NCI-H345 treated with DMSO at 0.1 percent for 48 hours (cell line): ENCODE measurements at regions not wholly inside any gene's neighbourhood (a gene's known extent, or its start where the extent isn't known, plus 50 kb on each side); places are given as distances from the start of the nearest gene placed in this dataset.

Source experiments
- DNase-seq: peaks from one replicate; lab custom pipeline; 2025; ENCODE audit not compliant: unreplicated experiment; lab: John Stamatoyannopoulos, UW

DNA sequence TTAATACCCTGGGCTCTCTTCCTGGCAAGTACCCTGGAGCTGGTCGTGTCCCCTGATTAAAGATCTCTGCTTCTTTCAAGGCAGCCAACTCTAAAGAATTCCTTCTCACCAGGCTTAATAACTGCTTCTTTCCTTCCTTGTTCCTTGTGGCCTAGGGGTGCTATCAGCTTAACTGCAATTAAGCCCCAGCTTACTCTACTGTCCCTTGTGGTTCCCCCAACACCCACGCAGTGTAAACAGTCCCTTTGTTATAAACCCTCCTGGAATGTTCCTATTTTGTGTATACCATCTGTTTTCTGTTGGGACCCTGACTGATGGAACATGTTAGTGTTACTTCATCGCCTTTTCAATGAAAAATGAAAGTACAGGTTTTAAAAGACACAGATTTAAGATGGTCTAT, 126.4 kb upstream of the KIRREL3 start:
- no peak for DNase-seq

DNA sequence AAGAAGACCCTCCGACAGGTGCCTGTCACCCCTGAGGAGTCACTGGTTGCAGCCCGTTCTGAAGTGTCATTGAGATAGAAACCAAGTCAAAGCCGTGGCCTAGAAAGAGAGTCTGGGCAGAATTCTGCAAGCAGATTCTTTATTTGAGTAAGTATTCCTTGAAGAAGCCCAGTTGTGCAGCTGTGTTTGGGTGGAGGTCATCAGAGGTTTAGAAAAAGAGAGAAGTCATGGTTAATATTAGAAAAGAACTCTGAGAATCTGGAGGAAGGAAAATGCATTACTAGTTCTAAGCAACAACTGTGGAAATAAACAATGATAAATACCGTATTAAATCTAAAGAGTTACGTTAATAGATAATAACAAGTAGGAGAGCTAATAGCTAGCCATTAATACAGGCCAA, 118.8 kb upstream of the KIRREL3 start:
- no peak for DNase-seq

DNA sequence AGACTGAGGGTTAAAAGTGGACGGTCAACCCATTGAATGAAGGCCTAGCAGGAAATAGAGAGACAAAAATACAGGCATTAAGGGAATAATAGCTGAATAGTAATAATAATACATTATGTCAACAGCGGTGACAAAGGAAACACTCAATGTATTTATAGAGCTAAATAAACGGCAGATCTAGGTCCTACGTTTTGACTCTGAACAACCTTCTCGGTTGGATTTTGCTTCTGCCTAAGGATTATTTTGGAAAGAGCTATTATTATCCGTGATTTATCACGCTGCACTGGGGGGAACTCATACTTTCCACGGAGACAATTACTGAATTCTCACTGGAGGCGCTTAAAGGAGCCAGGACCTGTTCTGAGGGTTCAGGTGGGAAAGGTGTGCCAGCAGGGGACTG, 118.2 kb upstream of the KIRREL3 start:
- no peak for DNase-seq

DNA sequence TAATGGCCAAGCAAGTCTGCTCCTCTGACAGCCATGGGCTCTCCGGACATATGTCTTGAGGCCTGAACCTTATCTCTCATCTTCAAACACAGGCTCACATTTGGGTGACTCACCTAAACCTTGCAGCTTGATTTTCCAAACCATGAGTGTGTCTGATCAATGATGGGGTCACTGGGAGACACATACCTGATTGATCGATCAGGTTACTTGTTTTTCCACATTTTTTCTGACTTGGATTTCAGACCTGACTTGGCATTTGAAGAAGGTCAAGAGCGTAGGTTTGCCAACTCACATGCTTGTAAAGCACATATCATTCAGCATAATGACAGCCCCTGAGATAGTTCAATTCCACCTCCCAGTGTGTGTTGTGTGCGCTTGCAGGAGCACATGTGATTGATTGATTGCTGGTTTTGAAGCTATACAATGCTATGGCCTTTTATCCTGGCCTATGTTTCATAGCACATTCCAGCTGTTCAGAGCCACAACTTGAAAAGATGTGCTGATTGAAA, 116.7 kb upstream of the KIRREL3 start:
- DNase-seq: no peak

DNA sequence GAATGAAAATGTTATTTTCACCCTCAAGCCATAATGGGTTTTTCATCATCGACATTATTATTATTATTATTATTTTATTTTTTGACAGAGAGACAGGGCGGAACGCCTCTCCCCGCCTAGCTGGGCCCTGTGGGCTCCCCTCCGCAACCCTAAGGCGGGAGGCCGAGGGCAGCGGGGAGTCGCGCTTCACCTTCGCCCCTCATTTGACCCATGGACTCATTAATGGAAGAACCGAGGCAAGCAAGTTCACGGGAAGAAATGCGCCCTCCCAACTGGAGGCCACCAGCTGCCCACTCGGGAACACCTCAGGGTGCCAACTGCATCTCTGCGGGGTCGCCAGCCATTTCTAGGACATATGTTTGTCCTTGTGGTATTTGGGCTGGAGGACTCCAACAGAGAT, 115.3 kb upstream of the KIRREL3 start:
- no peak for DNase-seq

DNA sequence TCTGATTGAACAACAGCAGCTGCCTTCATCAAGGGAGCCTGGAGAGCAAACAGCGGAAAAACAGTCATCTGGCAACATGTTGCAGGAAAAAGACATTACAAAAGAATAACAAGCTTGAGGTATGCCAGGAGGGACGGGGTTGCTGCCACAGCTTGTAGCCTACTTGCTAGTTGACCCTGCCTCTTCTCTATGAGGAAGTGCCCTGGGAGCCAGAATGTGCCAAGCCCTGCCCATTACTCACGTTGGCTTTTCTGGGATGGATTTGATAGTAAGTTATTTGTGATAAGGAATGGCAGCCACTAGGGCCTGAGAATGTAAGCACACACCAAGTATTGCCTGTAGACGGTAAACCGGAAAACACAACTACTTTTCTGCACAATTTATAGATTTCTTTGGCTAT, 113.5 kb upstream of the KIRREL3 start:
- DNase-seq: no peak

DNA sequence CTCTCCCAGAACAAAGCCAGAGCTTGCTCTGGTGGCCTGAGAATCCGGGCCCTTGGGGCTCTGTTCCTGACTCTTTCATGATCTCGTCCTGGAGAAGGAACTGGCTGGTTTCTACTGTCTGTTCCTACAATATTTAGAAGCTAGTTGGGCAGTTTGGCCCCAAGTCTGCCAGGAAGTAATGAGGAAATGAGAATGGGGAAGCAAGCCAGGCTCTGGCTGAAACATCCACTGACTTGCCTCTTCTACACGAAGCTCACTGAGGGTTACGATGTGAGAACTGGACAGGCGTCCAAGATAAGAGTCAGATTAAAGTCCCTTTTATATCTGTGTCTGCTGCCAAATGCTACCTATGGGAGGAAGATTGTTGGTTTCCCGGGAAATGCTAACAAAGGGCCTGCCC, 110.0 kb upstream of the KIRREL3 start:
- no peak for DNase-seq

DNA sequence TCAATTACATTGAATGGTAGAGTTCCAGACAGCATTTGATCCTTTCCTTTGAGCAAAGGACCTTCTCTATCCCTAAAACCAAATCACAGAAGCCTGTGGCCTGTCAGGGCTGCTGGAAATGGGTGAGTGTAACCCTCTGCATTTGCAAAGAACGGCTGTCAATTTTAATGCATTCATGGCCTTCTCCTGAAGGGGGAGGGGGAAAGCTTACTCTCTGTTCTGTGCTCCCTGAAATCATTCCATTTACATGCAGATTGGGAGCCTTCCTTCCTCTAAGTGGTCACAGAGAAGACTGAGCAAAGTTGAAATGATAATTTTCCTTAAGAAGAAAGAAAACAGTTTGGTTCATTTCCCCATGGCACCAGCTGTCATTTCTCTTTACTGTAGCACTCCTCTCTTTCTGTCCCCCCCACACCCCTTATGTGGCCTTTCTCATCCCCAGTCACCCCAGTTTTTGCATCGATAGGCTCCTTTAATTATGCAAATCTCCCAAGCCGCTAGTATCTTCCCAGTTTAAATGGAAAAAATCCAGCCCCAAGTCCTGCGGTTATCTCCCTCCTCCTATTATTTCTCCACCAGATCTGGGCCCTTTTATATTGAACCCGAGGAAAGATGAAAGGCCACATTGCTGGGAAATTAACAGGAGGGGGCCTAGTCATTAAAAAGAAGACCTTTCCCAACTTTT, 109.4 kb upstream of the KIRREL3 start:
- no peak for DNase-seq

DNA sequence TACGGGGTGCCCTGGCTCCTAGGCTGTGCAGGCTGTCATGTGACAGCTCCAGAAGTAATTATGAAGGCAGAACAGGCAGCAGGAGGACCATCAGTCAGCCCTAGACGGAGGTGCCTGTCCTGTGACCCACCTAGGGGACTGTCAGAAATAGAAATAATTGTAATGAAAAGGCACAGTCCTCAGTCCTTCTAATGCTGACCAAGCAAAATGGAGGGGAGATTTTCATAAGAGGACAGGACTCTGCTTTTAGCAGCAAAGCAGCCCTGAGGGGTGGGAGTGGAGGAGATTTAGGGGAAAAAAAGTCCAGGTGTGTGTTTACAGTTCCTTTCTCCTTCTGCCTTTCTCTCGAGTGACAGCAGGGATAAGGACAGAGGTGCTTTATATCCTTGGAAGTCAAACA, 108.3 kb upstream of the KIRREL3 start:
- DNase-seq: no peak

DNA sequence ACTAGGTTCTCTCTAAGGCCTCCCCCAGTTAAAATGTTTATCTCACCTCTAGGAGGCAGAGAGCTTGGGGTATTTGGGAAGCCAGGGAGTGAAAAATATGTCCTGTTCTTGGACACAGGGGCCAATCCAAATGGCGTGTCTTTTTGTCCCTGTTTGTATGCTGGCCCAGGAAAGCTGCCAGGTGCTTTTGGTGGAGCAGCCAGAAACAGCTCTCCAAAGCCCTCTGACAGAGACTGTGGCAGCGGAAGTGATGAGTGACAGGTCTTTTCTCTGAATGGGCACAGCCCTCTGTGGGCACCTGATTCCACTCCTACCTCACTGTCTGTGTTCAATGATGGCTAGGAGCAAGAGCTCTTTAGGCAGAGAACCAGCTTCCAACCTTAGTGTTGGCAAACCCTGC, 106.4 kb upstream of the KIRREL3 start:
- DNase-seq: peak; percentile 82

DNA sequence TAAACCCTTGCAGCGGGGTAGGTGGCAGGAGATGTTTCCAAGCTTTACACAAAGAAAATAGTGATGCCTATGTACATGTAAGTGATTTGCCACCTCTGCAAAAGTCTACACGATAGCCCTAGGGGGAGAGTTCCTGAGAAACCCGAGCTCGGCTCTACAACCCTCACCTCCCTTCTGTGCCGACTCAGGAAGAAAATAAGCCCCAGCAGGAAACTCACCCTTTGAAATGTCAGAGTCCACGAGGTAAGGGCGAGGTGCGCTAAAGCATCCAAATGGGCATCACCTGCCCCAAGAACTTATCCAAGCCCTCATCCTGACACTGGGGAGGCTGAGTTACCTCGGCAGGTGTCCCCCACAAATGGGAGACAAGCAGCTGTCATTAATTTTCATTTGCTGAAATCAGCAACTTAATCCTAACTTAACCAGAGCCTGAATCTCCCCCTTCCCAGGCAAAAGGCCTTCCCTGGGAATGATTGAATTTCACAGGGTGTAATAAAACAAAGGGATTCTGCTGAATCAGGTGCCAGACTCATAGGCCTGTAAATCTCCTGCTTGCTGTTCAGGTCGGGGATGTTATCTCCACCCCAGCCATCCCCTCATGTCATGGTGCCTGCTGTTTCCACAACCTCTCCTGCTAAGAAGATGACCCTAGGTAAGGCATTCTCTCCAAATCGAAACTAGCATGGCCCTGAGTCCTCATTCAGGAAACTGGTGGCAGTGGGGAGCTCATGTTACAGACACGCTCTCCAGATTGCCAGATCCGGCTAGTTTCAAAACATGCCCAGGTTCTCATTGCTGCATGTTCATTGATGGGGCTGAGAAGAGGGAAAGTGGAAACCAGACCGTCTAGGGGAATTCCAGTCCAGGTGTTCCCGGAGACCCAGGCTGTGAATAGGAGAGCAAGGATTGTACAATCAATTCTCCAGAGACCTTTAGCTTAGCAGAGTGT, 105.3 kb upstream of the KIRREL3 start:
- peak; percentile 98 for DNase-seq

DNA sequence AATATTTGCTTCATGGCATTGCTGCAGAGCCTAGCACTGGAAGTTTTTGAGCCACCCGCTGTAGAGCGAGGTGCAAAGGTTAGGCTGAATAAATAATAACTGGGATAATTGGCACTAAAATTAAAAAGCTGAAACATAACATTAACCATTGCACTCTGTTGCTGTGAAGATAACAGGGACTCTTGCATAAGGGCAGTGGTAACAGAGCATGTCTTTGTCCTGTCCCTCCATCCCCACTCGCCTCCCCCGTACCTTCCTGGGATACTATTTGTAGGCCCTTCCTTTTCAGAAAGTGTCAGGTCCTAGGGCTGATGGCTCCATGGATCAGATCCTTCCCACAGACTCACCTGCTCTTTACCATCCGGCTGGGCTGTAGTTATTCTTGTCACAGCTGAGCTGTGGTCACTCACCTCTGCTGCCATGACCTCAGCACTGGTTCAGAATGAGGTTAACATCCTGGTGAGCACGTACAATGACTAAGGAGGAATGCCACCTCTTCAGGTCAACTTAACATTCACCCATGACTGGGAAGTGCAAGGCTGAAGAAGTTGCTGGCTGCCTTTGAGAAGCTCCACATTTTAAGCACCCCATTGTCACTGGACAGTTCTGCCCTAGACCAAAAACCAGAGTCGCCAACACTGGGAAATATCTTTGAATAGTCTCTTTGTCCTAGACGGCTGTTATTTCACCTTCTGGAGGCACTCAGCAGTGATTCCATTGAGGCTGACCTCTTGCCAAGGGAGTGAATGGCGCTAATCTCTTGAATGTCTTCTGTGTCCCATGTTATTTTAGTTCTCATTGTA, 103.2 kb upstream of the KIRREL3 start:
- no peak for DNase-seq

DNA sequence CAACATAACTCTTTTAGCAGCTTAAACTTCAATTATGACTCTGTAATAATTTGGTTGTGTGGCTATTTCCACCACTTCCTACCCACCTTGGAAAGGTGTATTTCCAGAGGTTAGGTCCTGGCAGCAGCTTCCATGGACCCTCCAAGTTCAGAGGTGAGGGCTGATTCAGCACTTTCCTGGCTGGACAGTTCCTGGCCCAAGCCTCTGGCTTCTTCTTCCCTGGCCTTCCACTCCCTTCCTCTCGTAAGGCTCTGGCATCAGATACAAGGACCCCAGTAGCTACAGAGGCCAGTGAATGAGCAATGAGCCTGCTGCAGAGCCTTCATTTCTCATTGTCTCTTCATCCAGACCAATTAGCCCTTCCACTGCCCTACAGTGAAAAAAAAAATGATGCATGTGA, 98.1 kb upstream of the KIRREL3 start:
- no peak for DNase-seq

DNA sequence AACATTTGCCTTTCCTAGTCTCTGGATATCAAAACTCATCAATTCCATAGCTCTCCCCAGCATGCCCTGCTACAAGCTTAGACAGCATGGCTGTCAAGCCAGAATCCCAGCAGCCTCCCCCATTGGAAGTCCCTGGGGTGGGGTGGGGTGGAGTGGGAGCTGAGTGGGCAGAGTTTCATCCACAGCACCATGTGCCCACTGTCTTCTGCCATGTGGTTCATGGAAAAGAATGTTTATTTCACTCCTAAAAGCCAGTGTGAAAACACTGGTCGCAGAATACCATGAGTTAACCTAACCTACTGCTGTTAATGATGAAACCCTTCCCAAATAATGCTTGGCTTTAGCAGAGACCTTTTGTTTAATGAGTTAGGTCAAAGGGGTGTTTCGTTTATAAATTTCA, 80.2 kb upstream of the KIRREL3 start:
- DNase-seq: no peak

DNA sequence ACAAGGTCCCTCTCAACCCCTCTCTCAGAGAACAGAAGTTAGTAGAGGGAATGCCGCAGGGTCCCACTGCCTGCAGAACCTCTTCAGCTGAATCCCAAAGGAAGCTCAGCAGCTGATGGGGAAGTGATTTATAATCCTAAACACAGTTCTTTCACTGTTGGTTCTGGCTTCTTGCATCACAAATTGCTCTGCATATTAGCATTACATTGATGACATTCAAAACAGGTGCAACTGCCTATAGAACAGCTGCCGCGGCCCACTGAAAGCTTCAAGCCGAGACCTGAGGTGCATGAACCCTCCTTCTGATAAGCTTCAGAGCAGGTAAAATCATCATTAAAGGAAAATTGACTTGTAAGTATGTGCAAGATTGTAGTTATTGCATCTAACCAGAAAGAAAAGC, 75.2 kb upstream of the KIRREL3 start:
- peak; percentile 37 for DNase-seq

DNA sequence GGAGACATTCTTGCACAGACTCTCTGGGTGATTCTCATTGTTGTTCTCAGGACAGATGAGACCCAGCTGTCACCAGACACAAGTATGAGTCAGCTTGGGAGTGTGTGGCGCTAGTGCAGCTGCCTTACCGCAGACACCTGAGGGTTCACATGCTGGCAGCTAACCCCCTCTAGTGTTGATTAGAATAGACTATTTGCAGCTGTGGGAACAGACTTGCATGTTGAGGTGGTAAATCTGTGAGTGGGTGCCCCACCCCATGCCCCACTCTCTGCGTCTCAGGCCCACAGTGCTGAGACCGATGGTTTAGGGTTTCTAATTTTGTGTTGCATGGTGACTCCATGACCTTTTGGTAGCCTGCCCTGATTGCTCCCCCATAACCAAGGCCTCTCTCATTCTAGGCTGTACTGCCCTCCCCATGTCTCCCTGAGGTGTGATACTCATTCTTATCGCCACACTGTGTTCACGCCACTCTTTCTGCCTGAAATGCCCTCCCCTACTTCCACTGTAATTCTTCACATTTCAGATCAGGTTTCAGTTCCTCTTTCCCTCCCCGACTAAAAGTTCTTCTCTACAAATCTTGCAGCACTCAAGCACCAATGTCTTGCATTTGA, 73.7 kb upstream of the KIRREL3 start:
- DNase-seq: peak; percentile 63

DNA sequence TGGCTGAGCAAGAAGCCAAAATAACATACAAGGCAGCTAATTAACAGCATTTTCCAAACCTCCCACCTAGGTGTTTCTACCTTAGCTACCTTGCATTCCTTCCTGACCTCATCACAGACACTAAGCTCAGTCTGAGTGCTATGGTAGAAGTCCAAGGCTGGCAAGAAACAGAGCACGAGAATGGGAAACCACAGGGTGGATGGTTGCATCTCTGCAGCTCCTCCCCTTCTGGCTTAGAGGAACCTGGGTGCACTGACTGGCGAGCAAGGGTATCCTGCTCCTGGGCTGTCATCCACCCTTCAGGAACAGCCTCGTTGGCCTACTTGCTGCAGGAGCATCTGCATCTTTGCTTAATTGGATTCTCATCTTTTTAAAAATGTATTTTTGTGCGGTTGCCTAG, 73.1 kb upstream of the KIRREL3 start:
- DNase-seq: no peak

DNA sequence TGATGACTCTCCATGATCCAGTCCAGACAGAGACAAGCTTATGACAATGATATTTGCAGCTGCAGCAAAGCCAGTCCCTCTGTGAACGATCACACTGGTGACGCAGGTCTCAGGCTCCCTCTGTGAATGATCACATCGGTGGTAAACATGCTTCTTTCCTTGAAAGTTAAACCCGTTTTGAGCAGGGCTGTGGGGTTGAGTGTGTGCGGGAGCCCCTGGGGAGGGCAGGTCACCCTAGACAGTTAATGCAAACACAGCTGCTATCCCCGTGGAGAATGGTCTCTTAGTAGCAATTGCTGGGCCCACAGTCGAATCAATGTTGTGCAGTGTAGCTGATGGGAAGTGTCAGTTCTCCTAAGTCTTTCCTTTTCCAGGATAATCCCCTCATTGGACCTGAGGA, 71.0 kb upstream of the KIRREL3 start:
- DNase-seq: peak; percentile 86

DNA sequence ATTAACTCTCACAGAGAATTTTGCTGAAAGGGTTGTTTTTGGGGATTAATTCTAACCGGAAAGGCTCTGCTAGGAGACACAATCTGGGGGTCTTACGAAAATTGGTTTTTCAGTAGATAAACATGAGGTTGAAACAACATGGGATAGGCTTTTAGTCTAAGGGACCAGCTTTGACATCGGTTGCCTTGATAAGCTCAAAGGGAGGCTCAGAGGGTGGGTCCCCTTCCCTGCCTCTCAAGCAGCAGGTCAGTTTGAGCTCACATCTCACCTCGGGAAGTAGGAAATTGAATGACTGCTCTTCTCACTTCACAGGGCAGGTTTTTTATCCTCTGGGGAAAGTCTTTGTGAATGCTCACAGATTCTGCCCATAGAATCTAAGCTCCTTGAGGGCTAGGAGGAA, 70.2 kb upstream of the KIRREL3 start:
- DNase-seq: no peak

DNA sequence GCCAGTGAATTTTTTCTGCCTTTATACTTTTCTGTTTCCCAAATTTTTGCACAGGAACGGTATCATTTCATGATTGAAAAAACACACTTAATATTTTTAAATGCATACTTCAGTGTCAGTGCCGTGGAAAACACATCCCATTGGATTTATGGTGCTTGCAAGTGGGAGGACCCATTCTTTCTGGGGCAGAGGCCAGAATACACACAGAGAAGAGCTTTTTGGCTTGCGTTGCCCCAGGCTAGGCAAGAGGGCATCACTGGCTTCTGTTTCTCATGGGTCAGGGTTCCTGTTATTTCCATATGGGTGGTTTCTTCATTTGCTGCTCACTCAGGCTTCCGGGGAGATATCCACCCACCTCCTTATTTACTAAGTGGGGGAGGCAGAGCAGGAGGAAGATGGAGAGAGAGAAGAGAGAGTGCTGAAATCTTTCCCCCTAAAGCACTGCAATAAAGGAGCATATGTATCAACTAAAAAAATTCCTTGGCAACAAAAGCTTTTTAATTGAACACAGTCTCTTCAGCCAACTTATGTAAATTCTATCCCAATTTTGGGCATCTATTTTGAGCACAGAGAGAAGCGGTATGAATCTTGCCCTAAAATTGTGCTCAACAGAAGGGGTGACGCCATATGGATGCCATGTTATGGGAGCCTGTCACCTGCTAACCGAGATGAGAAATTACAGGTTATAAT, 66.0 kb upstream of the KIRREL3 start:
- no peak for DNase-seq
